ENCODE measurements at regions not wholly inside any gene's neighbourhood (a gene's known extent, or its start where the extent isn't known, plus 50 kb on each side); places are given as distances from the start of the nearest gene placed in this dataset.

DNA sequence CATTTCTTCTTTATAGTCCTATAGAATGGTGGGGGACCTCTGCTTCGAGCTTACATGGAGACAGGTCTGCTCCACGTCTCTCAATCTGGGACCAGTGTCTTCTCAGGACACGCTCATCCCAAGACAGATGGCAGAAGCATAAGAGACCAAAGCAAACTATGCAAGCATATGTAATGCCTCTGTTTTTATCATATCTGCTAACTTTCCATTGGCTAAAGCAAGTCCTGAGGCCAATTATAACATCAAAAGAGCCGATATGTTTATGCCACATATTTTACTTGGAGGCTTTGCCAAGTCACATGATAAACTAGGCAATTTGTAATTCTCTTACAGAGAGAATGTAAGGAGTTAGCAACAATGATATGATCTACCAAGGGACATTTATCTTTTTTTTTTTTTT, 102.6 kb upstream of the NRBF2 start:
- TF ChIP-seq, protein P1, sequence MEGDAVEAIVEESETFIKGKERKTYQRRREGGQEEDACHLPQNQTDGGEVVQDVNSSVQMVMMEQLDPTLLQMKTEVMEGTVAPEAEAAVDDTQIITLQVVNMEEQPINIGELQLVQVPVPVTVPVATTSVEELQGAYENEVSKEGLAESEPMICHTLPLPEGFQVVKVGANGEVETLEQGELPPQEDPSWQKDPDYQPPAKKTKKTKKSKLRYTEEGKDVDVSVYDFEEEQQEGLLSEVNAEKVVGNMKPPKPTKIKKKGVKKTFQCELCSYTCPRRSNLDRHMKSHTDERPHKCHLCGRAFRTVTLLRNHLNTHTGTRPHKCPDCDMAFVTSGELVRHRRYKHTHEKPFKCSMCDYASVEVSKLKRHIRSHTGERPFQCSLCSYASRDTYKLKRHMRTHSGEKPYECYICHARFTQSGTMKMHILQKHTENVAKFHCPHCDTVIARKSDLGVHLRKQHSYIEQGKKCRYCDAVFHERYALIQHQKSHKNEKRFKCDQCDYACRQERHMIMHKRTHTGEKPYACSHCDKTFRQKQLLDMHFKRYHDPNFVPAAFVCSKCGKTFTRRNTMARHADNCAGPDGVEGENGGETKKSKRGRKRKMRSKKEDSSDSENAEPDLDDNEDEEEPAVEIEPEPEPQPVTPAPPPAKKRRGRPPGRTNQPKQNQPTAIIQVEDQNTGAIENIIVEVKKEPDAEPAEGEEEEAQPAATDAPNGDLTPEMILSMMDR (IDR thresholded peaks at IDR 0.05; ENCODE audit: borderline replicate concordance, insufficient read depth, low read depth, low read length) = no peak

DNA sequence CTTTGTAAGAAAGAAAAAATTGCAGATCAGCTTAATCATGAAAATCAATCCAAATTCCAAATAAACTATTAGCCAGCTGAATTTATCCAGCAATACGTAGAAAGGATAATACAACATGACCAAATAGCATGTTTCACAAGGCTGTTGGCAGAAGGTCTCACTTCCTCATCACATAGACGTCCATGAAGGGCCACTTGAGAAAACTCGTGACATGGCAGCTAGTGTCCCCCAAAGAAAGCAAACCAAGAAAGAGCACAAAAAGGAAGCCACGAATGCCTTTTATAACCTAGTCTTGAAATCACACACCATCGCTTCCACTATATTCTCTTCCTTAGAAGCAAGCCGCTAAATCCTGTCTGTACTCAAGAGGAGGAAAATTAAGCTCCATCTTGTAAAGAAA, 105.6 kb upstream of the NRBF2 start:
- TF ChIP-seq, protein P1 (IDR thresholded peaks at IDR 0.05; ENCODE audit: borderline replicate concordance, insufficient read depth, low read depth, low read length) = no peak
- H3K4me3 ChIP-seq (ENCODE audit: low read depth, low read length) = no peak overlapping the region

More for the DNA sequence above, 102.6 kb upstream of the NRBF2 start:
- no peak overlapping the region for H3K4me3 ChIP-seq (ENCODE audit: low read depth, low read length)

DNA sequence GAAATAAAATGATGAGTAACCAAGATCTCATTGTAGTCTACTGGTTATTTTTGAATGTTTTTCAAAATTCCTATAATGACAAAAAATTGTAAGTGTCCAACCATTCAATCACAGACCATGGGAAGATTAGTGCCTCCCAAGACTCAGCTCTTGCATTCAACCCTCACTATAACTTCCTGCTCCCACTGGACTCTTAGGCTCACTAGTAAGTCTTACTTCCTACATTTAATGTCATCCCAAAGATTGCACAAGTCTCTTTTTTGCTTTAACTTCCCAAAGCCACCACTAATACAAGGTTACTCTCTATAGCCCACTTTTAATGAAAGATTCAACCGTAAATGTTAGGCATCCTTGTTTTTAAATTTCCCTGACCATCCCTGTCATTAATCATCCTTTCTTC, 111.9 kb upstream of the NRBF2 start:
- TF ChIP-seq, protein P1 (IDR thresholded peaks at IDR 0.05; ENCODE audit: borderline replicate concordance, insufficient read depth, low read depth, low read length) = no peak
- H3K4me3 ChIP-seq (ENCODE audit: low read depth, low read length) = no peak overlapping the region

DNA sequence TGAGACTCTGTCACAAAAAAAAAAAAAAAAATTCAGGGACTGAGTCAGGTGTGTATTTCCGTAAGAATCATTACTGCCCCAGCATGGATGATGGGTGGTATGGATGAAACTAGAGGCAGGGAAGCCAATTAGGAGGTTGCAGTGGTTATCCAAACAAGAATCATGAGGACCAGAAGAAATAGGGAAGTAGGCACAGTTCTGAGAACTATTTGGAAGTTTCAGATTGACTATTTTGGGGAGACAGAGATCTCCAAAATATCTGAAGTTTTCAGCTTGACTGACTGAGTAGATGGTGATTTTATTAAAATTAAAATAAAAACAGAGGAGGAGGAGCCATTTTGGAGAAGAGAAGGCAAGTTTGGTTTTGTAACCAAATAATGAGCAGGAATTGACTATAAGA, 119.4 kb upstream of the NRBF2 start:
- TF ChIP-seq, protein P1 (IDR thresholded peaks at IDR 0.05; ENCODE audit: borderline replicate concordance, insufficient read depth, low read depth, low read length) = no peak
- no peak overlapping the region for H3K4me3 ChIP-seq (ENCODE audit: low read depth, low read length)

DNA sequence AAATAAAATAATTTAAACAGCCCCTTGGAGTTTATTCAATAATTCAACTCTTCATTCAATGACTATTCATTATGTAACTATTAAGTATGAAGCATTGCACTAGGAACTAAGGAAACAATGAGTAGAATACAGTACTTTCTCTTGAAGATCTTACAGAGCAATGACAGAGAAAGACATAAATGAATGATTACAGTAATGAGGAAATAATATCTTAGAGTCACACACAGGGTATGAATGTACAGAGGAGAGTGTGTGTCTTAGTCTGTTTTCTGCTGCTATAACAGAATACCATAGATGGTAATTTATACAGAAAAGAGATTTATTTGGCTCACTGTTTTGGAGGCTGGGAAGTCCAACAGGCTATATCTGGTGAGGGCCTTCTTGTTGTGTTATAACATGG, 120.5 kb upstream of the NRBF2 start:
- no peak overlapping the region for H3K4me3 ChIP-seq (ENCODE audit: low read depth, low read length)
- TF ChIP-seq, protein P1 (IDR thresholded peaks at IDR 0.05; ENCODE audit: borderline replicate concordance, insufficient read depth, low read depth, low read length) = no peak

DNA sequence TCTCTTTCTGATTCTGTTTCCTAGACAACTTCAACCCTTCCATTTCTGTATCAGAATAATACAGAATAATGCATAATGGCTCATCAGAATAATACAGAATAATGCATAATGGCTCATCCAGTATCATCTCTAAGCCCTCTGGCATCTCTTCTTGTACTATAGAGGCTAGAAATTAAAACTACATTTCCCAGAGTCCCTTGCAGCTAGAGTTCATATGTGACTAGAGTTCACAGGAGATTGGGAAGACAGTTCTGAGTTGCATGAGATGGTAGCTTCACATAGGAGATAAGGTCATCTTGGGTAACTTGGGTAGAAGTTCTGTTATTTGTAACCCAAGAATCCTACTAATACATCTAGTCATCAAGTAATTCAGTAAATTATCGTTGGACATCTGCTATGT, 122.9 kb upstream of the NRBF2 start:
- H3K4me3 ChIP-seq (ENCODE audit: low read depth, low read length) = no peak overlapping the region
- TF ChIP-seq, protein P1 (IDR thresholded peaks at IDR 0.05; ENCODE audit: borderline replicate concordance, insufficient read depth, low read depth, low read length) = no peak

DNA sequence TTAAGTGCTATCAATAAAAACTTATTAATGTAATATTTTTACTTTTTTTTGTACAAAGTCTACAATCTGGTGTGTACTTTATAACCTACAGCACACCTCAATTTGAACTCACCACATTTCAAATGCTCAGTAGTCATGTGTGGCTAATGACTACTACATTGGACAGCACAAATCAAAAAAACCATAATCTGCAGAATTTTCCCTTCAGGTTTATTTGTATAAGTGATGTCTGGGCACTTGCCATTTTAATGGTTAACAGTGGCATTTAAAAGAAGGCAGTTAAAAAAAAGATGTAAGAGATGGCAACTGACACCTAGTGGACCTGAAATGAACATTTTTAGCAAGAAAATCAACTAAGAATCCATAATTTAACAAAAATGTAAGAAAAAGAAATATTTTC, 124.6 kb upstream of the NRBF2 start:
- no peak overlapping the region for H3K4me3 ChIP-seq (ENCODE audit: low read depth, low read length)
- TF ChIP-seq, protein P1 (IDR thresholded peaks at IDR 0.05; ENCODE audit: borderline replicate concordance, insufficient read depth, low read depth, low read length) = no peak
